Stimulated activated CD8-positive, alpha-beta memory T cell treated with anti-CD3 and anti-CD28 coated beads, Interleukin-12 subunit alpha, Interleukin-12 subunit beta, amount 100 ng/mL, for 24 hours (primary cell): ENCODE measurements at regions not wholly inside any gene's neighbourhood (a gene's known extent, or its start where the extent isn't known, plus 50 kb on each side); places are given as distances from the start of the nearest gene placed in this dataset.

Source experiments
- DNase-seq: peaks from one replicate; pipeline ENCODE4 v3.0.0-alpha.2; 2020; ENCODE audit errors: extremely low read depth

DNA sequence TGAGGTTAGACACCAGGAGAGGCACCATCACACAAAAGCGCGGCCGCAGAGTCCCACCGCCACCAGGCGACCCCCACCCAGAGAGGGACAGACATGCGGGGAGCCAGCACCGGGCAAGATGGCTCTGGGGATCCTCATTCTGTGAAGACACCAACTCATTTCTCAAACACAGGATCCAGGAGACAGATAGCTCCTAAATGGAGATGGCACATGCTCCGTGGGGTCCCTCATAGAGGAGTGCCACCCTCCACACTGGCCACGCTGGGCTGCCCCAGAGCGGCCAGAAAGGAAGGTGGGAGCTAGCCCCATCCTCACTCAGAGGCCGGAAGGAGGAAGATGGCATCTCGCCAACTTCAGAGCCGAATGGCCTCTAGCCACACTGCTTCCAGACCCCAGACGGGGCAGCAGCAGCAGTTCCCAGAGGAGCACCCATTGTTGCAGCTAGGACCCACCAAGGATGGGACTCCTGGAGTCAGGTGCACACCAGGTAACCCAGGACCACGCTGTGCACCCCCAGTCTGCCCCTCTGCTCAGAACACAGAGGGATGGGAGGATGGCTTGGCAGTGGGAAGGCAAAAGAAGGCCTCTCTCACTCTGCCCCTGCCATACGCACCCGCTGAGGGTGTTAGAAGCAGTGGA lies 78.6 kb downstream of the ZIC5 start:
- DNase-seq = no peak

GRCh38 chr13:99892196-99892613 lies 79.4 kb downstream of the ZIC5 start:
- DNase-seq = no peak

DNA sequence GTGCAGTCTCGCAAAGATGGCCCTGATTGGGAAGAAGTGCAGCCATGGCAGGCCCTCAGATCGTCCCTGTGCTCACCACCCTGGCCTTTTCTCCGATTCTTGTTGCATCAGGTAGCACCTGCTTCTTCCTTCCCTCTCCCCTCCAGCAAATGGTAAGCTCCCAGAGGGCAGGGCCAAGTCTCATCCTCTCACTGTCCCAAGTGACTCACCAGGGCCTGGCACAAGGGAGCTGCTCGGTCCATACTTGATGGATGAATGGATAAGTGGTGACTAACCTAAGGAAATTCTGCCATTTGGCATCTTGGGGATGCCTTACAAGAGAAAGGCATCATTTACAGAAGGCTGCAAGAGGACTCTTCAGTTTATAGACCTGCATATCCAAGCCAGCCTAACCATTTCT lies 84.9 kb downstream of the ZIC5 start:
- DNase-seq = no peak

GRCh38 chr13:99884913-99885312 lies 86.7 kb downstream of the ZIC5 start:
- DNase-seq = no peak

DNA sequence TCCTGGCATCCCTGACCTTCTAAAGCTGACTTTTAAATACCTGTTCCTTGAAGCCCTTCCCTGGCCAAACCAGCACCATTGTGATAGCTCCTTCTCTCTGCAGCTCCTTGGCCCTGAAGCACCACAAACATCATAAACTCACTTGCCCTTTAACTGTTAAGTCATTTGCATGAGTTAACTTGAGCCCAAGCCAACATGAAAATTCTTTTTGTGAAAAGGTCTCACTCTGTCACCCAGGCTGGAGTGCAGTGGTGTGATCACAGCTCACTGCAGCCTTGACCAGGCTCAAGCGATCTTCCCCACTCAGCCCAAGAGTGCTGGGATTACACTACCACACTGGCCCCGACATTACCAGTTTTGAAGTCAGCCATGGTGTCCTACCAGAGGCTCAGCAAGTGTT lies 87.8 kb downstream of the ZIC5 start:
- no peak for DNase-seq

- no peak for DNase-seq
Observed at GRCh38 chr13:99878921-99879610, 92.5 kb downstream of the ZIC5 start.

- DNase-seq = no peak
Observed at GRCh38 chr13:99876651-99877050, 94.9 kb downstream of the ZIC5 start.

DNA sequence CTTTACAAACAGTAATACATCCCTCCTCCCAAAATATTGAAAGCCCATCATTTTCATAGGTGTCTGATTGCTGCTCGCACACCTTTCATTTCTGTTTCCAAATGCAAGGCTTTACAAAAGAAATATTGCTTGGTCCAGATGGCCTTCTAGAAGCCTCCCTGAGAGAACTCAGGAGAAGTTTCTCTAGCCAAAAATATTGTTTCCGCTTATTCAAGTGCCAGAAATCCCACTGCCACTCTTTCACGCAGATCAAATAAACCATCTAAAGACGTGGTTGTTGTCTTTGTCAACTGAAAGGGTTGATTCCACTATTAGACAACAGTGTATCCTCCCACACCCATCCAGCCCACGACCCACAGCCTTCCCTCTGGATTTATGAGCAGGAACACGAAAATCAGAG lies 96.2 kb downstream of the ZIC5 start:
- no peak for DNase-seq

GRCh38 chr13:99873832-99874430 lies 97.6 kb downstream of the ZIC5 start:
- DNase-seq = no peak

DNA sequence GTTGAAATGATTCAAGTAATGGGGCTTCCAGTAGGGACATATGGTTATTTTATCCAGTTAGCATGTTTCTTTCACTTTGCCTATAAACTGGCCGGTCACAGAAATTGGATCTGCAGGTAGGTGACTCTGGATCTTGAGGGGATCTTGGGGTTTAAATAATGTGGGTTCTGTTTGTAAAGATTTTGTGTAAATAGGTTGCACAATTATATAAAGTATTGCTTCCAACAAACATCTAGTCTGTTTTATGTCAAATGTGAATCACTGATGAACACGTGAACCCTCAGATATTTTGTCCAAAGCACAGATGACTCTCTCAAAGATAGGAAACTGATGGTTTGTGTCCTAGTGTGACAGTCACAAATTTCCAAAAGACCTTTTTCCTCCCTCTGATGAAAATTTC lies 98.4 kb downstream of the ZIC5 start:
- DNase-seq = no peak

DNA sequence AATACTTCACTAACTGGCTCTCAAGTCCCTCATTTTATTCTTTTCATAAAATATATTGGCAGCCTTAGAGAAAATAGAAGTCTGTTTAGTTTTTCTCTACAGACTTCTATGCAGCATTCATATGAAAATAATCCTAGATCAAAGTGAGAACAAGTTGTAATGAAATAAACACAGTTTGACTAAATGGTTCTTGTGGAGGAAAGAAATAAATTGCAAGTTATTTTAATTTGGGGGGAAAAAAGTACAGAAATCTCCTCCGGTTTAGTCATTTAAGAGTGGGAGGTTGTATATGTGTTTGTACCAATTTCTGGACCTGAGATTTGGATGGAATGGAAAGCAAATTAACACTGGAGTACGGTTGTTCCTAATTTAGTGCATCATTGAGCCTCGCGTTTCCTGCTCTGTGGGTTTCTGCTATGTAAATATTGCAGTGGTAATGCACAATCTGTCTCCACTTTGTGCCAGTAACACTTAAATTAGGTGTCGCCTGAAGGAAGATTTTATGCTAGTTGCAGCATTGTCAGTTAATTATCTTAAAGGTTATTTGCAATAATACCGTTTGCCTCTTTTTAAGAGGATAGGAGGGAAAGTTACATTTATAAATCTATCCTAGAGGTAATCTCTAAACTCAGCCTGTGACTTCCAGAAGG lies 100.2 kb downstream of the ZIC5 start:
- no peak for DNase-seq

GRCh38 chr13:99870541-99870940 lies 101.0 kb downstream of the ZIC5 start:
- DNase-seq = no peak

GRCh38 chr13:99869830-99870229 lies 101.7 kb downstream of the ZIC5 start:
- DNase-seq = no peak

- DNase-seq = no peak
Observed at GRCh38 chr13:99868767-99869166, 102.8 kb downstream of the ZIC5 start.

GRCh38 chr13:99867535-99868257 lies 103.9 kb downstream of the ZIC5 start:
- DNase-seq = no peak

GRCh38 chr13:99866781-99867180 lies 104.8 kb downstream of the ZIC5 start:
- no peak for DNase-seq

- no peak for DNase-seq
Observed at GRCh38 chr13:99865420-99865930, 106.1 kb downstream of the ZIC5 start.

DNA sequence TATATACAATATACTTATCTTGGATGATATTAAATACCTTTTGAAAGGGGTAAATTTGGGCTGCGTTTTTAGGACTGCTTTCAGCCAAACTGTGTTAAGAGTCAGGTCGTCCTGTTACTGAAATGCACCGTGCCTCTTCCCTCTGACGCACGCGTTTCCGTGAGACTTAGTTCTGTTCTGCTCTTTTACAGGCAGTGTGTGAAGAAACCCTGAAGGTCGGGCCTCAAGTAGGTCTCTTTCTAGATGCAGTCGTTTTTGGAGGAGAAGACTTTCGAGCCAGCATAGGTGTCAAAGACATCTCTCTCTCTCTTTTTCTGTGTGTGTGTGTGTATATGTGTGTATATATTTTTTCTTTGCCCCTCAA lies 107.0 kb downstream of the ZIC5 start:
- DNase-seq = no peak

DNA sequence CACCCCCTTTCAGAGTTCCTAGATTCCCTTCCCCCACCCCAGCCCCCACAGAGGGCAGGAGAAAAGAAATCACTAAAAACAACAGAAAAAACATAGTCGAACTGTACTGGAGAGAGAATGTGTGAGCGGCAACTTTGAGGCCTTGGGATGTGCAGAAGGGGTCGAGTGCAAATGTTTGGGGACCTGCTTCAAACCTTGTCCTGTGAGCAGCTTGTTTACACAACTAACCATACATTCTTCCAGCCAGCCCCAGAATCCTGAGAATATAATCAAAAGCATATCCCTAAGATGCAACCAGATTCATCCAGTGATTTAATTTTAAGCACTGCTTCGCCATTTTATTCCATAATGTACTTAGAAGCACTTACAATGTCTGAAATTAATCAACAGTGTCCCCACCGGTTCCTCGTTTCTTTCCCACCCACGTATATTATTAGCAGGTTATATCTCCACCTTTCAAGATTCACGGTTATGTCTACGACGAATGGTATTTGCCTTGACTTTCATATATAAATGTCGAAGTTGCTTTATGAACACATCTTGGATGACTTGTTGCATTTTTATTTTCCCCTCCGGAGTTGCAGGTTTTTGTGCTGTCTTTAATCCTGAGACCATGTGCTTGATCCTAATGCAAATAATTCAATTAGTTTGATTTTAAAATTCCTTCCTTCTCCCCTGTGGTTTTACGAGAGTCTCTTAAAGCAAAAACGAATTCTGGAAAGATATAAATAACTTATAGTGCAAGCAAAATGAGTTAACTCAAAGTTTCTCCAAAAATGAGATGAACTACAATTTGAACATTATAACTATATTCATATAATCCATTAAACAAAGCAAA lies 107.6 kb downstream of the ZIC5 start:
- no peak for DNase-seq

DNA sequence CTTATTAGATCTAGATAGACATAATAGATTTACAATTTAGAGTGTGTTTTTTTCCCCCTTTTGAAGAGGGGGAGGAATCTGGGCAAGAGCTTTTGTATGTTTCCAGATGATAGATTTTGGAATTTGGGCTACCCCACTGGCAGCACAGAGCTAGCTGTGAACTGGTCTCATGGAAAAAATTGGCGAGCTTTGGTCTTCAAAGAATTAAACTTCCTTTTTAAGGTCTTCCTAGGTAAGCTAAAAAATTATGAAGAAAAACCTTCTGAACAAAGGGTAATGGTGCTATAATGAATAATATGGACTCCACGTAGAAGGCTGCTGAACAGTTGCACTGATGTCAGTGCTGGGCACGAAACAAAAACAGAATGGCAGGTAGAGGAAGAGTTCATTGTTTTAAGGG lies 109.3 kb downstream of the ZIC5 start:
- no peak for DNase-seq

DNA sequence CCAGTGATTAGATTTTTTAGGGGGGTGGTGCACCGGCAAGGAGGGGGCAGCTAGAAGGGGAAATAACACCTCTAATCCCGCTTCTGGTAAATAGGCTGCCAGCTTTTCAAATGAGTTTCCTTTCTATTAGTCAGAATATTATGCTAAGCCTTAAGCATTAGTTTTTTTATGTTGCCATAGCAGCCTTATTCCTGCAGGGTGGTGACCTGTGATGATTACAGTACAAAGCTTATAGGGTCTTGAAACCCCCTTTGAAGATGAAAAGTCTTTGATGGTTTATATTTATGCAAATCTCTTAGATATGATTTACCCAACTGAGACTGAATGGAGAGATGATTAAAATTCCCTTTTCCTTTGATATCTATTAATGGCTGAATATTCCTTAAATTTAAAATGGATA lies 109.8 kb downstream of the ZIC5 start:
- DNase-seq = no peak
